GM12891 (cell line): ENCODE measurements at regions not wholly inside any gene's neighbourhood (a gene's known extent, or its start where the extent isn't known, plus 50 kb on each side); places are given as distances from the start of the nearest gene placed in this dataset.

Experiments
- PAX5 ChIP-seq: IDR thresholded peaks from 2 replicates; pipeline ENCODE4 v1.6.1; 2011; ENCODE audit warnings: low read length, moderate library complexity, mild to moderate bottlenecking; ENCODE audit not compliant: insufficient read depth, severe bottlenecking
- POLR2A ChIP-seq: IDR thresholded peaks from 2 replicates; pipeline ENCODE4 v1.6.1; 2011; ENCODE audit warnings: low read depth, low read length, control low read depth
- POLR2AphosphoS5 ChIP-seq: IDR thresholded peaks from 2 replicates; pipeline ENCODE4 v1.6.1; 2011; ENCODE audit warnings: low read depth, low read length, control low read depth
- POU2F2 ChIP-seq: IDR thresholded peaks from 2 replicates; pipeline ENCODE4 v1.6.1; 2011; ENCODE audit warnings: low read depth, mild to moderate bottlenecking, control low read depth, low read length, moderate library complexity
- SPI1 ChIP-seq: IDR thresholded peaks from 2 replicates; pipeline ENCODE4 v1.6.1; 2011; ENCODE audit warnings: low read depth, low read length, control low read depth
- TAF1 ChIP-seq: IDR thresholded peaks from 2 replicates; pipeline ENCODE4 v1.6.1; 2011; ENCODE audit warnings: low read depth, low read length, control low read depth

DNA sequence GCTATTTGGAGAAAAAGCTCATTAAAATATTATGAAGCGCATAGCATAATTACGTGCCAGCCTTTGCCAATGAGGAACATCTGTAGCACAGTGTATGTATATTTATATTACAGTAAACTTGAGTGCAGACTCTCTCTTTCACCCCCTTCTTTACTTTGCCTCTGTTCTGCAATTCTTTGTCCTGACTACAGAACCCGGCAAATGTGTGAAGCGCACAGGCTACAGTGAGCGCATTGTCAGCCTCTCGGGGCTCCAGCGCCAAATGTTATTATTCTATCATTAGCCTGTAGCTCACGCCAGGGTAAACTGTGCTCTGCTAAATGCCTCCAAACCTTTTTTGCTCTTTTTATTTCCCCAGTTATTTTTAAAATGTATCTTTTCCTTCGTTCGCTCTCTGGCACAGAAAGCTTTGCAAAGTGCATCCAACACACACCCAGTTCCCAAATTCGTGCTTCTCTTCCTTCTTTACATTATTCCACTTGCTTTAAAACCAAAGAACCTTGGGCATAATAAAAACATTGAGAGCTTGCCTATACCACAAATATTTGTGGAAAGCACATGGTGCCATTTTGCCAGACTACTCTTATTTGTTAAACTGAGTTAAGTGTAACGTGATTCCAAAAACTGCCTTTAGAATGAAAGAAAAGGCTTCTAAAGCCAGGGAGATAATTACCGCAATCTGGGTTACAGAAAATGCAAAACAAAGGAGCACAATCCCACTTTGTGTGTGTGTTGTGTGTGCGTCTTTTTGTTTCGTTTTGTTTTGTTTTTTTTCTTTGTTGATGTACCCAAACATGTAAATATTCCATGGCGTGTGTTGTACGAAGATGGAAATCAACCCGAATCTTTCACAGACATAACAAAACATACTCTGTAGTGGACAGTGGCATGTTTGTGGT is 164.1 kb upstream of the MPDZ start:
- TF ChIP-seq POLR2AphosphoS5 (no peak), POLR2A (no peak), PAX5 (no peak), SPI1 (no peak), TAF1 (no peak), POU2F2 (no peak)
